A549 (cell line): ENCODE measurements at regions not wholly inside any gene's neighbourhood (a gene's known extent, or its start where the extent isn't known, plus 50 kb on each side); places are given as distances from the start of the nearest gene placed in this dataset.

Experiments
- CTCF ChIP-seq: fragments of >200 bp; sonication (Bioruptor Twin); formaldehyde crosslinking; IDR thresholded peaks from 3 replicates; pipeline ENCODE4 v1.5.1; 2016
- EP300 ChIP-seq, 2 experiments: fragments of >200 bp; sonication (Bioruptor Twin); formaldehyde crosslinking; IDR thresholded peaks; 2 replicates in 1 of 2; 3 replicates in 1 of 2; pipeline ENCODE4 v1.6.1; 2016 to 2017
- HDAC2 ChIP-seq: fragments of 200-600 bp; sonication (generic); IDR thresholded peaks from 2 replicates; pipeline ENCODE4 v1.6.1; 2016
- KDM1A ChIP-seq: fragments of 200-600 bp; sonication (generic); IDR thresholded peaks from 2 replicates; pipeline ENCODE4 v1.6.1; 2016; ENCODE audit warnings: low read depth, mild to moderate bottlenecking
- PBX3 ChIP-seq: IDR thresholded peaks from 2 replicates; pipeline ENCODE4 v1.6.1; 2012
- POLR2A ChIP-seq: IDR thresholded peaks from 2 replicates; pipeline ENCODE4 v1.6.1; 2012; ENCODE audit warnings: mild to moderate bottlenecking, low read length
- POLR2AphosphoS2 ChIP-seq: conservative IDR thresholded peaks from 2 replicates; pipeline ENCODE4 v1.6.1; 2012; ENCODE audit warnings: low read length, improper control_type of control experiment, inconsistent platforms
- RAD21 ChIP-seq, 2 experiments: fragments of >200 bp in 1 of 2; sonication (Bioruptor Twin) in 1 of 2; formaldehyde crosslinking in 1 of 2; IDR thresholded peaks in 1 of 2; conservative IDR thresholded peaks in 1 of 2; 2 replicates in 1 of 2; 3 replicates in 1 of 2; pipeline ENCODE4 v1.6.1; 2012 to 2018; ENCODE audit warnings: inconsistent platforms in 1 of 2
- TFCP2L1 ChIP-seq: fragments of 250-450 bp; sonication (Bioruptor Pico); IDR thresholded peaks from 2 replicates; pipeline ENCODE4 v1.5.0; 2021; ENCODE audit warnings: mild to moderate bottlenecking
- USF2 ChIP-seq: fragments of 450-650 bp; IDR thresholded peaks from 2 replicates; pipeline ENCODE4 v1.6.1; 2014; ENCODE audit warnings: antibody characterized with exemption
- ZSCAN20 ChIP-seq: fragments of 250-450 bp; sonication (Bioruptor Pico); IDR thresholded peaks from 2 replicates; pipeline ENCODE4 v1.8.0; 2022; ENCODE audit warnings: mild to moderate bottlenecking, moderate library complexity

GRCh38 chr18:75730249-75730648 is 302.7 kb upstream of the SMIM21 start:
- no peak for TF ChIP-seq CTCF
- TF ChIP-seq HDAC2, result no peak
- no peak for TF ChIP-seq POLR2AphosphoS2
- no peak for TF ChIP-seq USF2
- no peak for TF ChIP-seq EP300 (IDR thresholded peaks at IDR 0.05)
- TF ChIP-seq POLR2A, result no peak
- TF ChIP-seq PBX3, result no peak
- TF ChIP-seq TFCP2L1 (CRISPR knock-in tag), result no peak
- TF ChIP-seq KDM1A, result no peak
- no peak for TF ChIP-seq RAD21 (conservative IDR thresholded peaks at IDR 0.05 in 1 of 2, IDR thresholded peaks at IDR 0.05 in 1 of 2)
- TF ChIP-seq ZSCAN20 (CRISPR knock-in tag), result no peak
